Activated CD4-positive, alpha-beta T cell treated with anti-CD3 and anti-CD28 coated beads for 48 hours (primary cell): ENCODE measurements at regions not wholly inside any gene's neighbourhood (a gene's known extent, or its start where the extent isn't known, plus 50 kb on each side); places are given as distances from the start of the nearest gene placed in this dataset.

Experiments used
- DNase-seq: peaks from one replicate; pipeline ENCODE4 v3.0.0-alpha.2; 2020

- no peak for DNase-seq
Measured at GRCh38 chr5:120016717-120017382, 387.5 kb downstream of the FAM170A start.

GRCh38 chr5:120017513-120017912 is 388.2 kb downstream of the FAM170A start:
- DNase-seq, result no peak

GRCh38 chr5:120035181-120035580 is 405.8 kb downstream of the FAM170A start:
- DNase-seq, result no peak

DNA sequence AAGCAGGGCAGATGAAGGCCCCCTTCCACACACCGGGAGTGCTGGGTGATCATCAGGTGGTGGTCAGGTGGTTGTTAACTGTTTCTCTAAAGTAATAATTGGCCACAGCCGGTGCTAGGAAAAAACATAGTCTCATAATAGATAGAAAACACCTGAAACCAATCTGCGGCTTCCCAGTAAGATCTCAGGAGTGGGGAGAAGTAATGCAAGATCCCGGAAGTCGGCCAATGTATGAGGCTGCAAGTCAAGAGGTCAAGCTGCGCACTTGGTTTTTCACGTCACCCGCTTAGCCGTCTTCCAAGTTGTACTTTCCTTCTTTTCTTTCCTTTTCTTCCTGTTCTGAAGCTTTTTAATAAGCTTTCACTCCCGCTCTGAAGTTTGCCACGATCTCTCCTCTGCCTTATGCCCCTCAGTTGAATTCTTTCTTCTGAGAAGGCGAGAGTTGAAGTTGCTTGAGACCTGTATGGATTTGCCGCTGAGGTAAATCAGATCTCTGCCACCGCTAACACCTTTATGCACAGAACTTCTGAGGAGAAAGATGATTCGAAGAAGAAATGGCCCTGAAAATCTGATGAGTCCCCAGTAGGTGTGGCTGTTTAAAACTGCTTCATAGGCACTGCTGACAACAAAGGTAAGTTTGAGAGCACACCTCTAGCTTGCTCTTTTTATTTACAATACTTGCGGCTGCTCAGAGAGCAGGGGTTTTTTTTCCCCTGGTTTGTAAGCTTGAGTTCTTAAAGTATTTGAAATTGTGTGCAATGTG is 406.6 kb downstream of the FAM170A start:
- DNase-seq, result no peak

- DNase-seq, result no peak
Measured at GRCh38 chr5:120037451-120037850, 408.1 kb downstream of the FAM170A start.

- DNase-seq, result no peak
Measured at GRCh38 chr5:120039111-120039510, 409.8 kb downstream of the FAM170A start.

DNA sequence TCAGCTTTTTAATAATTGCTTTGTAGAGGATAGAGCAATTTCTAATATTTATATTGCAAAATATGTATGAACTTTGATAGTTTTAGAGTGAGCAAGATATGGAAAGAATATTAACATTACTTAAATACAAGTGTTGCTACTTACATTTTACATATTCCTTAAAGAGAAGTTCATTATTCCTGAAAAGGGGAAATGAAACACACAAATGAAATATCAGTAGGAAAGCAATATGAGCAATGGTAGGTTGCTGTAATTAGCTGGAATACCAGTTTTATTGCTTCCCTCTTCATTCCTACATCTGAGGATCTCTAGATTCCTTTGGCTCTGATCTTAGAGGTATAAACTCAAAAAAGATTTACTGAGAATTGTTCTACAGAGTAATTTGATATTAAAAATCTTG is 414.1 kb downstream of the FAM170A start:
- DNase-seq, result no peak

GRCh38 chr5:120052916-120053828 is 410.9 kb upstream of the PRR16 start:
- DNase-seq, result no peak

DNA sequence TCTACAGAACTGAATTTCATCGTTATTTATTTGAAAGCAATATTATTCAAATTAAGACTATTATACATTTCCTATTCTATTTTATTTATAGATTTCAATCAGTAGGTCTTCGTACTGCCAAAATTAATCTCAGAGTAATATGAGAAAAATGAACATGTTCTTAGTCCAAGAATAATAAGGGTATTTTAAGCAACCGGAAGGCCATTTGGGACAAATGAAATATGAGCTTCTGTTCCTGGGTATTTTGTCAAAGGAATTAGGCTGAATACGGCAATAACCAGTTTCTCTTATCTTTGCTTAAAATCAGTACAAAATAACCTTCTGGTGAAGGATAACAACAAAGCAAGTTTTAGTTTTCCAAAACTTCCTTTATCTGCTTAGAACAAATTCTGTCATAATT is 410.3 kb upstream of the PRR16 start:
- no peak for DNase-seq

DNA sequence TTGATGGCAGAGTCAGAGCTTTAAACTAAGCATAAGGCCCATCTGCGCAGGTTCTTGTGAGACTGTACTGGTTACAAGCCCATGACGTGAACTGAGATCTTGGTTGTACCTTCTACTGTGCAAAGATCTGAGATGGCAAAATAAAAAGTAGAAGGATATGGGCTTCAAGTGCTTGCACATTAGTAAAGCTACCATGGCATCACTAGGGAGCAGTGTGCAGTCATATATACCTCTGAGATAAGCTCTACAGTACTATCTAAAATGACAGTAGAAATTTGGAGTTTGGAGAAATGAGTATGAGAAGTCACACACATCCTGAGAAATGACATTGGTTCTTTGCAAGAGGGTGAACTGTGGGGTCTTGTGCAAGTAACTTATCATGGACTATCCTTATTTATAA is 408.2 kb upstream of the PRR16 start:
- DNase-seq, result no peak

DNA sequence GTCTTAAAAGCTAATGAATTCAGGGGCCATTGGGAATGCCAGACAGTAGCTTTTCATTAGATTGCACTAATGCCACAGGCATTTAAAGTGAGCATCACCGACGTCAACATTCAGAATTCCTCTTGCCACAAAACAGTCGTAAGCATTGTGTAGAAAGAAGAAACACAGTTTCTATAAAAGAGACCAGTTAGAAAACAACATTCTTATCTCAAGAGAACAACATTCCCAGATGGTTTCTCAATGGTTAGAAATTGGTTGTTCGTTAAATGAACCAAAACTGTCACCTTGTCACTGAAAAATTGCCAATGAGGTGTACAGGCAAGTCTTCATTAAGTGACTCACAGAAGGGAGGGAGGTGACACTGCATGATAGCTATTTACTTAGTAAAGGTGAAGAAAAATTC is 401.6 kb upstream of the PRR16 start:
- no peak for DNase-seq

GRCh38 chr5:120072068-120072761 is 391.9 kb upstream of the PRR16 start:
- no peak for DNase-seq

DNA sequence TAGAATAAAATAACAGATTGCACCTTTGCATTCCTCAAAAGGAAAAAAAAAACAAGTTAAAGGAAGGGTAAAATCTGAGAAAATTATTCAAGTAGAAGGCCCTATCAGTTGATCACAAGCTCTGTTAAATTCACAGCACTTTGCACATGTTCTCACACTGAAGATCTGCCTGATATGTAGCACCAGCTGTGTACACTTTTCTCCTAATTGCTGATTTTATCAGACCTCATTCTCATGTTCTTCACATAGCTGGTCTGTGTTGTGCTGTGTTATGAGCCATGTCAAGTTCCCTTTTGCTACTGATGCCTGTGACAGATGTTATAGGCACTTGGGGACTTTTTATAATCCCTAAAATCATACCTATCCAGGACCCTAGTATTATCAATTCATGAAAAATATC is 390.4 kb upstream of the PRR16 start:
- DNase-seq, result no peak

GRCh38 chr5:120080781-120081180 is 383.3 kb upstream of the PRR16 start:
- no peak for DNase-seq

- DNase-seq, result no peak
Measured at GRCh38 chr5:120082316-120083068, 381.6 kb upstream of the PRR16 start.

- DNase-seq, result no peak
Measured at GRCh38 chr5:120083851-120084542, 380.1 kb upstream of the PRR16 start.

DNA sequence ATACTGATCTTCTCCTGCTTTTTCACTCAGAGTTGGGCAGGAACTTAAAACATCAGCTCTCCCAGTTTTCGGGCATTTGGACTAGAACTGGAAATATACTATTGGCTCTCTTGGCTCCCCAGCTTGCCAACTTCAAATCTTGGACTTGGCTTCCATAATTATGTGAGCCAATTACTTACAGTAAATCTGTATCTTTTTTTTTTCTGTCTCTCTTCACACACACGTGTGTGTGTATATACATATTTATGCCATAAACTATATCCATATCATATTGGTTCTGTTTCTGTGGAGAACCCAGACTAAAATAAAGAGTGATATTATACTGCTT is 379.6 kb upstream of the PRR16 start:
- no peak for DNase-seq

DNA sequence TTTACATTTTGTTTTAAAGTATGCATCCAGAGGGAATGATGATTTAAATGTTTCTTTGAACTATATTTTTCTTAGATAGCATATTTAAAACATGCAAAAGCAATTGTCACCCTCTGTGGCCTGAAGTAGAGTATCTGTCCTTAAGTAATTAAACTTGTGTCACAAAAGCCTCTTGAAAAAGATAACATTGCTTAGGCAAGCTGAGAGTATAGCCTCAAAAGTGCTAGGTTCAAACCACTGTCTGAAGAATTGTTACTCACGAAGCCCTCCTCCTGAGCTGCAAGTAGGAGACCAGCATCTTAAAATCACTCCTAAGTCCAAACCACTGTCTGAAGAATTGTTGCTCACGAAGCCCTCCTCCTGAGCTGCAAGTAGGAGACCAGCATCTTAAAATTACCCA is 378.0 kb upstream of the PRR16 start:
- DNase-seq, result no peak

DNA sequence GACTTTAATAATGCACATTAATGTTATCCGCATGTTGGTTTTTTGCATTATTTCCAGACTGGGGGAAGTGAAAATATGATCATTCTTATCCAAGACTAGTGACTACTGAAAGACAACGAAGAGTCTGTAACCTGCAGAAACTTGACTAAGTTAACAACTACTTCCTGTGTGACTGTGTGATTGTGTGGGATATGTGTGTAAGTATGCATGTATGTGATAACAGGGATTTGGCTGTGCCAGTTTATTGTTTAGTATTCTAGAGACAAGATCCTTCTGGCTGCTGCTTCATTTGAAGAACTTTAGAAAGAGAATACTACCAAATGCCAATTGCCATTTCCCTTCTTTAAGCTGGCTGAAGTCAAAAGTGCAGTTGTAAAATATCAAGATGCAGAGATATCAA is 375.7 kb upstream of the PRR16 start:
- no peak for DNase-seq

DNA sequence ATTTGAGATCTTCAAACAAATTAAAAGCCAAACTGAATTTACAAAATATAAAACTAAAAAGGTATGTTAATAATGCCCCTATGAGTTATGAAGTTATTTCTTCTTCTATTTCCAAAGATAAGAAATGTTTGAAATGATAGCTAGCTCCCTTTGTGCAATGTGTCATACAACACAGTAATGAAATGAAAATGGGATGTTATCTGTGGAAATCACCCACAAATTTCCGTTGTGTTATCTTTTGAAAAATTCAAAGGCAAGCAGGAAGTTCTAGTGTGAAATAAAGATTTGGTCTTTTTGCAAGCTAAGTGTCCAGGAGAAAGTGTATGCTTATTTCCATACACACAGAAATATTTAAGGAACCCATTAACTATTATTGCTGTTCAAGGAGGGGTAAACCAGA is 375.3 kb upstream of the PRR16 start:
- DNase-seq, result no peak

DNA sequence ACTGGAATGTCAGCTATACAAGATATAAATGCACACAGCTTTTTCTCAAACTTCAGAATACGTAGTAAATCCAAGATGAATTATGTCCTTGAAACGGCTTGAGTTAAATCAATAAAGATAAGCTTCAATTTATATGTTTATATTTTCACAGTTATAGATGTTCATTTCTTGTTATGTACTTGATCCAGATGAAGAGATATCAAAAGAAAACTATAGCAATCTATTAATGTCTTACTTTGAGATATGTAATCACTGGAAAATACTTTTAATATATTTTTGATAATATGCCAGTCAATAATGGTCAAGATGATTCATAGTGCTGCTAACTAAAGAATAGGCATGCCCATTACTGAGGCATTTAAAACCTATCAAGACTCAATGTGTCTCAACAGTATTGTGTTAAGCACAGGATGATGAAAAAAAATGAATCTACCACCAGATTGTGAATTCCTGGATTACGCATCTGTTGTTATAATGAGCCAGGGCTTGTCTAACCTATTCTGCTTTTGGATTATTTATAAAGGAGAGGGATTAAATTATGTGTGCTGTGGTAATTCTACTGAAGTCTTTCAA is 372.6 kb upstream of the PRR16 start:
- DNase-seq, result no peak
